A673 (cell line): ENCODE measurements at regions not wholly inside any gene's neighbourhood (a gene's known extent, or its start where the extent isn't known, plus 50 kb on each side); places are given as distances from the start of the nearest gene placed in this dataset.

Experiments used
- EZH2 ChIP-seq: fragments of 200-600 bp; sonication (generic); IDR thresholded peaks from 2 replicates; pipeline ENCODE4 v1.6.1; 2017; ENCODE audit warnings: borderline replicate concordance, low read depth, mild to moderate bottlenecking, mixed read lengths, antibody characterized with exemption, low read length; ENCODE audit not compliant: poor library complexity, severe bottlenecking
- TF ChIP-seq, protein P1 (sequence below): fragments of 300-800, 200-600 bp; sonication (generic); conservative IDR thresholded peaks from 2 replicates; pipeline ENCODE4 v1.5.1; 2017; ENCODE audit warnings: low read depth, mild to moderate bottlenecking, antibody characterized with exemption, low read length, moderate library complexity, mixed read lengths

DNA sequence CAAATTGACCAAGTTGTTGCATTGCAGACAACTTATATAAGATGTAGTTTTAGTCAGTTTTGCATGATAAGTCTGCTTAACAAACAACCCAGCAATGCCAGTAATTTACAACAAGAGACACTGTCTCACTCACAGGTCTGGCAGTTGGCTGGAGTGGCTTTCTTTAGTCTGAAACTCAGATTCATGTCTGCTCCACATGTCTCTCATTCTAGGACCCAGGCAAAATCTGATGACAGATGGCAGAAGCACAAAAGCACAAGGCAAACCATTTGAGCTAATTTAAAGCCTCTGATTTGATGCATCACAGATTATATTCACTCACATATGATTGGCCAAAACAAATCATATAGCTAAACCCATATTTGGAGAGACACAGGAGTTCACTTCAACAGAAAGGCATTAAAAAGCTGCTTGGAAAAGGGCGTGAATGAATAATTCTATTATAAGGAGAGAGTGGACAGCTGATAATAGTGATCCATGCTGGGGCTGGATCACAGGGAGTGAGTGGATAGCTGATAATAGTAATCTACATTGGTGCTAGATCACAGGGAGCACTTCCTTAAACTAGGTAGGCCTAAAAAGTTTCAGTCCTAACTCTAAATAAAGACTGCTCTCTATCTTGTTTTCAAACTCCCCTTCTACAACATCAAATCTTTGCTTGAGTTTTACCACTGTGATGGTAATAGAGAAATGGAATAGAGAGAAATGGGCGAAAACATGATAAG lies 593.2 kb upstream of the ZNF804A start:
- TF ChIP-seq, protein P1, sequence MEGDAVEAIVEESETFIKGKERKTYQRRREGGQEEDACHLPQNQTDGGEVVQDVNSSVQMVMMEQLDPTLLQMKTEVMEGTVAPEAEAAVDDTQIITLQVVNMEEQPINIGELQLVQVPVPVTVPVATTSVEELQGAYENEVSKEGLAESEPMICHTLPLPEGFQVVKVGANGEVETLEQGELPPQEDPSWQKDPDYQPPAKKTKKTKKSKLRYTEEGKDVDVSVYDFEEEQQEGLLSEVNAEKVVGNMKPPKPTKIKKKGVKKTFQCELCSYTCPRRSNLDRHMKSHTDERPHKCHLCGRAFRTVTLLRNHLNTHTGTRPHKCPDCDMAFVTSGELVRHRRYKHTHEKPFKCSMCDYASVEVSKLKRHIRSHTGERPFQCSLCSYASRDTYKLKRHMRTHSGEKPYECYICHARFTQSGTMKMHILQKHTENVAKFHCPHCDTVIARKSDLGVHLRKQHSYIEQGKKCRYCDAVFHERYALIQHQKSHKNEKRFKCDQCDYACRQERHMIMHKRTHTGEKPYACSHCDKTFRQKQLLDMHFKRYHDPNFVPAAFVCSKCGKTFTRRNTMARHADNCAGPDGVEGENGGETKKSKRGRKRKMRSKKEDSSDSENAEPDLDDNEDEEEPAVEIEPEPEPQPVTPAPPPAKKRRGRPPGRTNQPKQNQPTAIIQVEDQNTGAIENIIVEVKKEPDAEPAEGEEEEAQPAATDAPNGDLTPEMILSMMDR = no peak
- no peak for TF ChIP-seq EZH2
